Stimulated activated CD8-positive, alpha-beta memory T cell treated with anti-CD3 and anti-CD28 coated beads, Interleukin-12 subunit alpha, Interleukin-12 subunit beta, amount 100 ng/mL, for 1 hour (primary cell): ENCODE measurements at regions not wholly inside any gene's neighbourhood (a gene's known extent, or its start where the extent isn't known, plus 50 kb on each side); places are given as distances from the start of the nearest gene placed in this dataset.

Source experiments
- DNase-seq: peaks from one replicate; pipeline ENCODE4 v3.0.0-alpha.2; 2020; ENCODE audit warnings: low read depth

DNA sequence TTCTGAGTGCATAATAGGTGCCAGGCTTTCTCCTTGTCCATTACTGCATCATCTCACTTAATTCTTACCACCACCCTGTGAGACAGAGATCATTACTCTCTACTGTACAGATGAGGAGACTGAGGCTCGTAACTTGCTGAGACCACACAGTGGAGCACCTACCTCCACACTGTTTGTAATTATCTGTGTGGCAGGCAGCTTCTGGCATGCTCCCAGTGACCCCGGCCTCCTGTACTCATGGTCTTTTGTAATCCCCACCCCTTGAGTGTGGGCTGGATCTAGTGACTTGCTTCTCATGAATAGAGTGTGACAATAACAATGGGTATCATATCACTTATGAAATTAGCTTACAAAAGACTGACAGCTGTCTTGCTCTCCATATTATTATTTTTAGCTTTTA, 407.3 kb downstream of the MATN1 start:
- no peak for DNase-seq

DNA sequence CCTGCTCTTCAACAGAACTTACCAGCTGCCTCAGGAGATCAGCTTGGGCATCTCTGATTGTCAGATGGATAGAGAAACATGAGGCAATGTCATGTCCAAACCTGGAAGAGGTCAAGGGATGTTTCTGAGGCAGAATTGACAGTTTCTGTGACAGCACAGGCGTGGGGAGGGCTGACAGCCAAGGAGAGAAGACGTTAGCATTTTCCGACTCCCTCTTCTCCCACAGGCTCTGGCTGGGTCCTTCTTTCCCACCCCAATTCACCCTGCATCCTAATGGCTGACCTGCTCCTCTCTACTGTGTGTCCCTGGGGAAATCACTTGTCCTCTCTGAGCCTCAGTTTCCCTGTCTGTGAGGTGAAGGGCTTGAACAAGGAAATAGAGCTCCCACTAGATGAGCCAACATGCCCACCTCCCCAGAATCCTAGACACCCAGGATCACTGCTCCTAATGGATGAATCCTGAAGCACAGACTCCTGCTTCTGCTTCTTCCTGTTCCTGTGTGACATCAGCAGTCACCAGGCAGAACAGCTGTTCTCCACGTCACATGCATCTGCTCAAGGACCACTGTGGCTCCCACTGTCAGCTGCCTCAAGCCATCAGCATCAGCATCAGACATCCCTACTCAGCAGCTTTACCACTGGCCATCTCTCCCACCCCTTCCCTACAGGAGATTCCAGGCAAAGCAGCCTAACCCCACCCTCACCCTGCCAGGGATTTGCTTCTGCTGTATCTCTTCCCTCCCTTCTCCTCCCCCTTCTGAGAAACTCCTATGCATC, 408.0 kb downstream of the MATN1 start:
- DNase-seq, result no peak

GRCh38 chr1:30314591-30314990, 408.8 kb downstream of the MATN1 start:
- no peak for DNase-seq

- no peak for DNase-seq
Observed at GRCh38 chr1:30313584-30313983, 409.8 kb downstream of the MATN1 start.

DNA sequence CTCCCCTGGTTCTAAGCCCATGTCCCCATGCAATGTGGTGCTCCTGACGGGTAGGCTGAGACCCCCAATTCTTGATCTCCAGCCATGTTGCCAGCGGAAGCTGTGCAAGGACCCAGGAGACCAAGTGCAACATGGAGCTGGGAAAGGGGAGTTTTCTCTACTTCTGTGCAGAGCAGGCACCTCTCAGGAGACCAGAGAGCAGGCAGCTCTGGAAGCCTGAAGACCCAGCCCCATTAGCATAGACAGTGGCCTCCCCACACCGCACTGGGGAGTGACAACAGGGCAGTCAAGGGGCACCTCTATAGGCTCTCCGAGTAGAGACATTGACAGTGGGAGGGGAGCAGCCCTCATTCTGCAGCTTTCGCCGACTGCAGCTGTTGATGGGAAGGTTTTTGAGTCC, 410.2 kb downstream of the MATN1 start:
- DNase-seq, result no peak

- no peak for DNase-seq
Observed at GRCh38 chr1:30312226-30312625, 411.2 kb downstream of the MATN1 start.

DNA sequence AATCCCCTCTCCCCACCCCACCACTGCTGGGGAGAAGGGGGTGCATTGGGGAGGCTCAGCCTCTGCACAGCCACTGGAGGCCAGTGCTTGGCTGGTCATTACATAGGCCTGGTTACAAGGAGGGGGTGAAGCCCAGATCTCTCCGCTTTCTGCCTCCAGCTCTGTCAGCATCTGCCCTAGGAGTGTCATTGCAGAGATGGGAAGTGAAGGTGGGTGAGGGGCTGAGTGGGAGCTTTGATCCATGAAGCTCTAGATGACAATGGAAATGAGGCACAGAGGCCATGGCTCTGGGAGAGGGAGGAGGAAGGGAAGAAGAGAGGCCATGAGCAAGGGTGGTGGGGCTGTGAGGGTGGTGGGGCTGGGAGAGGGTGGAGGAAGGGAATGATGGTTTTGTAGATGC, 411.6 kb downstream of the MATN1 start:
- DNase-seq, result no peak

DNA sequence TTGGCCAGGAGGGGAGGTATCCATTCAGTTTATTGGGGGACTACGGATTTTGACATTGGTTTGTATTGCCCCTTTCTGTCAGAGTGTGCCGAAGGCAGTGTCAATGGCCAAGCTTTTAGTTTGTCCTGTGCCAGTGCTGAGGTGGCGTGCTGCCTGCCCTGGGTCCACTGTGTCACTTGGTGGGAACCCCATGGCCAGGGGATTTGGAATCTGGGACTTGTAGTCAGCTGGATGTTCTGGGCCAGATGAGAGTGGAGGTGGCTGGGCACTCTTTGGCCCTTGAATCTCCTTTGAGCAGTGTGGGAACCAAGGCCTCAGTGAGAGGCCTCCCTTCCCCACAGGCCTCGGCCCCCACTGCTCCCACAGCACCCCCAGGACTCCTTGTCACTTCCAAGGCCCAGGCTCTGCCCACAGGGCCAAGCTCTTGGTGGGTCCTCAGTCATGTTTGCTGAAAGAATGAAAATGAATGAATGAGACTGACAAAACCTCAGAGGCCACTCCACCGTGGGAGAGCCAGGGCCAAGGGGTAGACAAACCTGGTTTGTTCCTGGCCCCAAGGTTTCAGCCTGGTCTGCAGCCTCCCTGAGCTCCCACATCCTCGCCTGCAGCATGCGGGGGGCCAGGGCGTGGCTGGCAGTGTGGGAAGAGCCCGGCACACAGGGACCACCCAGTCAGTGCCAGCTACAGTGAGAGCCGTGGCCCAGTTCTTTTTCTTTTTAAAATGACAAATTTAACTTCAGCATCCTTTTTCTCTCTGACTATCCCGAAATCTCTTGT, 412.2 kb downstream of the MATN1 start:
- no peak for DNase-seq

GRCh38 chr1:30307182-30307581, 416.2 kb downstream of the MATN1 start:
- DNase-seq, result no peak

DNA sequence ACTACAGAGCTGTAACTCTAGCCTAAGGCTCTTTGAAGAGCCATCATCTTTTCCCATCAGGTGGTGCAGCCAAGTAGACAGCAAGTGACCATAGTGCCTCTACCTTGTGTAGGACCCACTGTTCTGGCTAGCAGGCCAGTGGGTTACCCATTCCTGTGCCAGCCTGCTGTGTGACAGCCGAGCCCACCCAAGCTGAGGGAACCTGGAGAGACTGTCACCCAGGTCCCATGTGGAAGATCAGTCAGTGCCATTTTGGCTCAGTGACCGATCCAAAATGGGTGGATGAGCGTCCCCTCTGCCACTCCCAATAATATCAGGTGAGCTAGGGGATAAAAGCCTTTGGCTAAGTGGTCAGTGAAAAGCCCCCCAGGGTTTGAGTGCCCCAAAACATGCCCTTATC, 417.9 kb downstream of the MATN1 start:
- DNase-seq, result no peak

GRCh38 chr1:30305061-30305460, 418.3 kb downstream of the MATN1 start:
- DNase-seq, result no peak

- no peak for DNase-seq
Observed at GRCh38 chr1:30304080-30304479, 419.3 kb downstream of the MATN1 start.

GRCh38 chr1:30303387-30303786, 420.0 kb downstream of the MATN1 start:
- no peak for DNase-seq

- no peak for DNase-seq
Observed at GRCh38 chr1:30302858-30303257, 420.5 kb downstream of the MATN1 start.

- DNase-seq, result no peak
Observed at GRCh38 chr1:30300669-30301068, 422.7 kb downstream of the MATN1 start.

GRCh38 chr1:30299393-30299792, 424.0 kb downstream of the MATN1 start:
- no peak for DNase-seq

- DNase-seq, result no peak
Observed at GRCh38 chr1:30295674-30296073, 427.7 kb downstream of the MATN1 start.

DNA sequence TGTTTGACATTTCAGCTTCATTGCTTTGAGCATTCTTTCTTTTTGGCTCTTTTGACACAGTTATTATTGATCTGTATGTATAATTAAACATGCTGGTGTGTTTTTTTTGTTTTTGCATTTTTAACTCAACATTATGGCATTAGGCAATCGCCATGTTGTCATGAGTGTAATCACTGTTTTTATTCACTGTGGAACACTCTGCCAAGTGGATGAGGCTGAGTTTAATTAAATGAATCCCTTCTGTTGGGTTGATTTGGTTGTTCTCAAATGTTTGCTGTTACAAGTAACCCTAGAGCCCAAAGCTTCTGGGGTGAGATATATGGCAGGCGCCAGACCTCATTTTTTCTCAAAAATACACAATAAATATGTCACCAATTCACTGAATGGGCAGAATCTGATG, 428.1 kb downstream of the MATN1 start:
- no peak for DNase-seq

DNA sequence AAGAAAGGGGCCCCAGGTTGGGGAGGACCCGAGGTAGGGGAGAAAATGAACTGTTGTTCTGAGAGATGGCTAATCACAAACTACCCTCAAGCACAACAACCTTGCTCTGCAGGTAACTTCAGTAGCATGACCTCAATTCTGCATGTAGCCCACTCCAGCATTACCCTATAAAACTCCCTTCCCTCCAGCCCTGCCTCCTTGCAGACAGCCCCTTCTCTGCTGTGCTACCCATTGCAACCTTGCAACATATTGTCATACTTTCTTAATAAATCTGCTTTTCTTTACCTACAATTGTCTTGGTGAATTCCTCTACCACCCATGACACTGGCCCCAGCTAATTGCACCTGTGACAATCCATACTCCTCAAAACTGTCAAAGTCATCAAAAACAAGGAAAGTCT, 428.9 kb downstream of the MATN1 start:
- no peak for DNase-seq

DNA sequence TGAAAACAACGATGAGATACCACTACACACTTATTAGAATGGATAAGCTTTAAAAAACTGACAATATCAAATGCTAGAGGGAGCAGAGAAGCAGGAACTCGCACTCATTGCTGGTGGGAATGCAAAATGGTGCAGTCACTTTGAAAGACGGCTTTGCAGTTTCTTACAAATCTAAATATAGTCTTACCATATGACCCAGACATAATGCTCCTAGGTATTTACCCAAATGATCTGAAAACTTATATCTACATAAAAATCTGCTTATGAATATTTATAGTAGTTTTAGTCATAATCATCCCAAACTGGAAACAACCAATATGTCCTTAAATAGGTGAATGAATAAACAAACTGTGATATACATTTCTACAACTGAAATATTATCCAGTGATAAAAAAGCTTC, 430.9 kb downstream of the MATN1 start:
- no peak for DNase-seq

DNA sequence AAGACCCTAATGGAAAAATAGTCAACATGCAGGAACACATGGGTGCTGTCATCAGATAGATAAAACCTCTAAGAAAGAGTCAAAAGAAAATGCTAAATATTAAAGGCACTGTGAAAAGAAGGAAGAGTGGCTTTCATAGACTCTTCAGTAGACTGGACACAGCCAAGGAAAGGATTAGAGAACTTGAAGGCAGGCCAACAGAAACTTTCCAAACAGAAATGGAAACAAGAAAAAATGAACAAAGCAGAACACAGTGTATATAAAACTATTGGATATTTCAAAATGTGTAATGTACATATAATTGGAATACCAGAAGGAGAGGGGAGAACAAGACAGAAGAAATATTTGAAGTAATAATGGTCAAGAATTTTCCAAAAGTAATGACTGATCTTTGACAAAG, 431.9 kb downstream of the MATN1 start:
- no peak for DNase-seq

GRCh38 chr1:30290581-30290980, 432.8 kb downstream of the MATN1 start:
- DNase-seq, result no peak

DNA sequence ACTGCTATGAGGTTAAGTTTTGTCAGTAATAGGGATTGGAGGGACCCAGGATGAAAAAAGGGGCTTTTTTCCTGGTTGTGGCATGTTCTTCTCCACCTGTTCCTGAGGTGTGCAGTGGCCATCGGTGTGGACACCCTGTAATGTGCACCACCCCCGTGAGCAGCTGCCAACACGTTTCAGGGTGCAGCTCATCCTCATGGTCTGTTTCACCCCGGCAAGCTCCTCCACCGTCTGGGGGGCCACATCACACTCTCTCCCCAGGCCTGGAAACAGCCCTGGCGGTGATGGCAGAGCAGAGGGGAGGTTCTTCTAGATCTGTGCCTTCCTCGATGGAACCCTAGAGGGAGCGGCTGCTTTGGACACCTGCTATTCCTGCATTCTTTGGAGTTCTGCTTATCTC, 435.4 kb downstream of the MATN1 start:
- no peak for DNase-seq
